ENCODE measurements at regions not wholly inside any gene's neighbourhood (a gene's known extent, or its start where the extent isn't known, plus 50 kb on each side); places are given as distances from the start of the nearest gene placed in this dataset.

GRCh38 chr5:16345454-16345853, 120.1 kb downstream of the ZNF622 start:
- no peak for TF ChIP-seq ZNF232 (CRISPR knock-in tag; IDR thresholded peaks at IDR 0.05; ENCODE audit: borderline replicate concordance)
- no peak for TF ChIP-seq NKX3-1 (CRISPR knock-in tag; IDR thresholded peaks at IDR 0.05)
- TF ChIP-seq ARID3A (IDR thresholded peaks at IDR 0.05; ENCODE audit: low read depth, low read length) = no peak
